ENCODE measurements at regions not wholly inside any gene's neighbourhood (a gene's known extent, or its start where the extent isn't known, plus 50 kb on each side); places are given as distances from the start of the nearest gene placed in this dataset.

DNA sequence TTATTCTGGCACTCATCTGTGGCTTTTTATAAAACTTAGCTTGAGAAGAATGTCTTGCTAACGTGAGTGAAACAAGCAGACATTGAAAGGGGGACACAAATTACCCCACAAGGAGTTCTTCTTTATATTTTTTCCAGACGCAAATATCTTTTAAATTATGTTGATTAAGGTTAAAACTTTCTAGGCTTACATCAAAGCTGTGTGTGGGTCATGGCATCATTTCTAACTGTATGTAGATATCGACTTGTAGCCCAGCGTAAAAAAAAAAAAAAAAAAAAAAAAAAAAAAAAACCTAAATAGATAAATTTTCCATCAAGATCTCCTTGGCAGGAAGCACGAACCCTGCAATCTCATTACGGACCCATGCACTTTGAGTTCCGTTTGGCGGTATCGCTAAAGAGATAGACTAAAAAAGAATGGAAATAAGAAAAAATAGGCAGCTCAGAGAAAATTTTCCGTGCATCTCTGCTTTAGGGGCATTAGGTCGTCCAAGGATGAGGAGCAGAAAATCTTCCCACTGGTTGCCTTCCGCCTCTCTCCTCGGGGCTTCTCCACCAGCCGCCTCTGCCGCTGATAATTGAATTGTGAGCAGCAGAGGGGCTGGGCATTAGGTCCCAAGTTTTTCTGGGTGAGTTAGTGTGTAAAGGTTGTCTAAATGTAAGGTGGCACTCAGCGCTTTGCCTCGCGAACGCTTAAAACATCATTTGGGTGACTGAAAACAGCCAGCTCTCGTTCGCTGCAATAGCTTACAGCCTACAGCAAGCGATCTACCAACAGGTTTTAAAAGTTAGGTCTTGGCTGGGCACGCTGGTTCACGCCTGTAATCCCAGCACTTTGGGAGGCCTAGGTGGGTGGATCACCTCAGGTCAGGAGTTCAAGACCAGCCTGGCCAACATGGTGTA lies 194.0 kb downstream of the TRIM27 start:
- ChIA-PET CTCF (interaction anchor here (0.6 to 1.6 kb wide), 5 partner anchors 8 to 241 kb away, joined by 3 to 4 read pairs (median 3); no protein-coding TSS in a partner anchor), POLR2A (interaction anchor here (0.8 kb wide), 1 partner anchor 837 kb away, joined by 3 read pairs; a partner anchor contains a TSS)
- Mint-ChIP-seq H3K9me3 (no peaks in the 10 kb centered on the region), H3K27me3 (ENCODE audit: low read depth) (peaks cover 39% of the 10 kb centered on the region), H3K4me1 (peaks cover 15% of the 10 kb centered on the region), H3K27ac (0 out of 2 replicates have a peak overlapping the region, but pooled peaks have one; percentile 54), H3K4me3 (peak overlapping the region; percentile 92), H3K36me3 (no peaks in the 10 kb centered on the region)
- ATAC-seq, result peak; percentile 27
- no peak for DNase-seq (ENCODE audit: low spot score)
- TF ChIP-seq RELA (CRISPR knock-in tag; IDR thresholded peaks at IDR 0.05; ENCODE audit: borderline replicate concordance), result no peak
- TF ChIP-seq, protein P1, sequence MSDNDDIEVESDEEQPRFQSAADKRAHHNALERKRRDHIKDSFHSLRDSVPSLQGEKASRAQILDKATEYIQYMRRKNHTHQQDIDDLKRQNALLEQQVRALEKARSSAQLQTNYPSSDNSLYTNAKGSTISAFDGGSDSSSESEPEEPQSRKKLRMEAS (CRISPR knock-in tag; IDR thresholded peaks at IDR 0.05), result 0 out of 2 replicates have a peak, but pooled peaks have one; percentile 31

DNA sequence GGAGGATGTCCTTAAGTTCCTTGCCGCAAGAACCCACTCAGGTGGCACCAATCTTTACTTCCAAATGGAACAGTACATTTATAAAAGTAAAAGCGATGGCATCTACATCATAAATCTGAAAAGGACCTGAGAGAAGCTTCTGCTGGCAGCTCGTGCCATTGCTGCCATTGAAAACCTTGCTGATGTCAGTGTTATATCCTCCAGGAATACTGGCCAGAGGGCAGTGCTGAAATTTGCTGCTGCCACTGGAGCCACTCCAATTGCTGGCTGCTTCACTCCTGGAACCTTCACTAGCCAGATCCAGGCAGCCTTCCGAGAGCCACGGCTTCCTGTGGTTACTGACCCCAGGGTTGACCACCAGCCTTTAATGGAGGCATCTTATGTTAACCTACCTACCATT lies 191.7 kb downstream of the TRIM27 start:
- no peaks in the 10 kb centered on the region for H3K9me3 Mint-ChIP-seq
- no peaks in the 10 kb centered on the region for H3K36me3 Mint-ChIP-seq
- no peak overlapping the region for H3K27ac Mint-ChIP-seq
- ChIA-PET POLR2A (interaction anchor here (0.7 kb wide), 1 partner anchor 13 kb away, joined by 3 read pairs; no protein-coding TSS in a partner anchor), CTCF (interaction anchor here (0.6 kb wide), 1 partner anchor 105 kb away, joined by 3 read pairs; no protein-coding TSS in a partner anchor)
- no peak for TF ChIP-seq ZNF263 (CRISPR knock-in tag; IDR thresholded peaks at IDR 0.05; ENCODE audit: low read depth)
- TF ChIP-seq JUN (CRISPR knock-in tag; IDR thresholded peaks at IDR 0.05), result no peak
- no peak for TF ChIP-seq E2F1 (CRISPR knock-in tag; IDR thresholded peaks at IDR 0.05)
- TF ChIP-seq CREM (CRISPR knock-in tag; IDR thresholded peaks at IDR 0.05), result no peak
- TF ChIP-seq ZNF671 (CRISPR knock-in tag; IDR thresholded peaks at IDR 0.05), result no peak
- TF ChIP-seq FOXK1 (CRISPR knock-in tag; IDR thresholded peaks at IDR 0.05), result no peak
- TF ChIP-seq ARID4B (CRISPR knock-in tag; IDR thresholded peaks at IDR 0.05; ENCODE audit: borderline replicate concordance), result no peak
- H3K4me1 Mint-ChIP-seq, result peaks cover 19% of the 10 kb centered on the region
- peaks cover 59% of the 10 kb centered on the region for H3K27me3 Mint-ChIP-seq (ENCODE audit: low read depth)
- H3K4me3 Mint-ChIP-seq, result no peak overlapping the region
- no peak for DNase-seq (ENCODE audit: low spot score)
- no peak for ATAC-seq

DNA sequence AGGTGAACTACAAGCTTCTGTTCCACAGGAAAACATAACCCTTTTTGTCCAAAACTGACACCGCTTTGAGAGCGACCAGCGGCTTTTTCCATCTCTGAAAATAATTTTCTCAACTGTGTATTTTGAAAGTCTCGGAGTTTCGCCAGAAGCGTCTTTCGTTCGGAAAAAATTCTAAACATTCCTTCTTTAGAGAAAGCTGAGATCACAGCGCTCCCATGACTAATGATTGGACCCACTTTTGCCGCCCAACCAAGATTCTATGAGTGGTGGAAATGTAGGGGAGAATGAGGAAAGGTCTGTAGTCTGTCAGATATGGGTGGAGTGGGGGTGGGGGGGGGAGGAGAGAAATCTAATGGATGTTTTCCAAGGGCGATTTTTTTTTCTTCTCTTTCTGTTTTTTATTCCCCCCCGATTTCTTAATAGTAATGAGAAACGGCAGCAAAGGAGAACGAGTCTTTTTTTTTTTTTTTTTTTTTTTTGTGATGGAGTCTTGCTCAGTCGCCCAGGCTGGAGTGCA lies 189.3 kb downstream of the TRIM27 start:
- Mint-ChIP-seq H3K27me3 (ENCODE audit: low read depth) (peaks cover 79% of the 10 kb centered on the region), H3K27ac (no peak overlapping the region), H3K4me3 (no peak overlapping the region), H3K9me3 (no peaks in the 10 kb centered on the region), H3K36me3 (no peaks in the 10 kb centered on the region), H3K4me1 (peaks cover 26% of the 10 kb centered on the region)
- ChIA-PET CTCF (interaction anchor here (0.8 to 1.6 kb wide), 4 partner anchors 38 to 215 kb away, joined by 3 to 7 read pairs (median 4); no protein-coding TSS in a partner anchor), POLR2A (interaction anchor here (0.8 kb wide), 1 partner anchor 838 kb away, joined by 3 read pairs; no protein-coding TSS in a partner anchor)
- DNase-seq (ENCODE audit: low spot score), result no peak
- ATAC-seq, result no peak
- TF ChIP-seq OVOL2 (CRISPR knock-in tag; IDR thresholded peaks at IDR 0.05; ENCODE audit: borderline replicate concordance) (no peak), RELA (CRISPR knock-in tag; IDR thresholded peaks at IDR 0.05; ENCODE audit: borderline replicate concordance) (no peak), NR1H2 (CRISPR knock-in tag; IDR thresholded peaks at IDR 0.05) (no peak), ZNF317 (CRISPR knock-in tag; IDR thresholded peaks at IDR 0.05; ENCODE audit: borderline replicate concordance, low read depth) (no peak), ELF4 (CRISPR knock-in tag; IDR thresholded peaks at IDR 0.05; ENCODE audit: low read depth) (no peak), PRRX2 (CRISPR knock-in tag; IDR thresholded peaks at IDR 0.05) (no peak), SMAD3 (CRISPR knock-in tag; IDR thresholded peaks at IDR 0.05; ENCODE audit: borderline replicate concordance) (no peak), SOX15 (CRISPR knock-in tag; IDR thresholded peaks at IDR 0.05) (no peak), JAZF1 (CRISPR knock-in tag; IDR thresholded peaks at IDR 0.05) (no peak), GTF2I (CRISPR knock-in tag; conservative IDR thresholded peaks at IDR 0.05) (no peak), TP53 (CRISPR knock-in tag; IDR thresholded peaks at IDR 0.05) (no peak), CREB1 (CRISPR knock-in tag; IDR thresholded peaks at IDR 0.05) (no peak)
- TF ChIP-seq, protein P2, sequence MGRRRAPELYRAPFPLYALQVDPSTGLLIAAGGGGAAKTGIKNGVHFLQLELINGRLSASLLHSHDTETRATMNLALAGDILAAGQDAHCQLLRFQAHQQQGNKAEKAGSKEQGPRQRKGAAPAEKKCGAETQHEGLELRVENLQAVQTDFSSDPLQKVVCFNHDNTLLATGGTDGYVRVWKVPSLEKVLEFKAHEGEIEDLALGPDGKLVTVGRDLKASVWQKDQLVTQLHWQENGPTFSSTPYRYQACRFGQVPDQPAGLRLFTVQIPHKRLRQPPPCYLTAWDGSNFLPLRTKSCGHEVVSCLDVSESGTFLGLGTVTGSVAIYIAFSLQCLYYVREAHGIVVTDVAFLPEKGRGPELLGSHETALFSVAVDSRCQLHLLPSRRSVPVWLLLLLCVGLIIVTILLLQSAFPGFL (CRISPR knock-in tag; IDR thresholded peaks at IDR 0.05; ENCODE audit: borderline replicate concordance), result no peak
- TF ChIP-seq, protein P3, sequence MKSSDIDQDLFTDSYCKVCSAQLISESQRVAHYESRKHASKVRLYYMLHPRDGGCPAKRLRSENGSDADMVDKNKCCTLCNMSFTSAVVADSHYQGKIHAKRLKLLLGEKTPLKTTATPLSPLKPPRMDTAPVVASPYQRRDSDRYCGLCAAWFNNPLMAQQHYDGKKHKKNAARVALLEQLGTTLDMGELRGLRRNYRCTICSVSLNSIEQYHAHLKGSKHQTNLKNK (CRISPR knock-in tag; IDR thresholded peaks at IDR 0.05), result no peak
- TF ChIP-seq, protein P4, sequence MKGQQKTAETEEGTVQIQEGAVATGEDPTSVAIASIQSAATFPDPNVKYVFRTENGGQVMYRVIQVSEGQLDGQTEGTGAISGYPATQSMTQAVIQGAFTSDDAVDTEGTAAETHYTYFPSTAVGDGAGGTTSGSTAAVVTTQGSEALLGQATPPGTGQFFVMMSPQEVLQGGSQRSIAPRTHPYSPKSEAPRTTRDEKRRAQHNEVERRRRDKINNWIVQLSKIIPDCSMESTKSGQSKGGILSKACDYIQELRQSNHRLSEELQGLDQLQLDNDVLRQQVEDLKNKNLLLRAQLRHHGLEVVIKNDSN (CRISPR knock-in tag; IDR thresholded peaks at IDR 0.05), result no peak

Data from WTC11 (cell line).